ENCODE measurements at regions not wholly inside any gene's neighbourhood (a gene's known extent, or its start where the extent isn't known, plus 50 kb on each side); places are given as distances from the start of the nearest gene placed in this dataset.
"Not testable (repeated sequence)": the region's sequence is repeated elsewhere in the genome, so short reads cannot be mapped to it uniquely, and the experiment has no call there.

DNA sequence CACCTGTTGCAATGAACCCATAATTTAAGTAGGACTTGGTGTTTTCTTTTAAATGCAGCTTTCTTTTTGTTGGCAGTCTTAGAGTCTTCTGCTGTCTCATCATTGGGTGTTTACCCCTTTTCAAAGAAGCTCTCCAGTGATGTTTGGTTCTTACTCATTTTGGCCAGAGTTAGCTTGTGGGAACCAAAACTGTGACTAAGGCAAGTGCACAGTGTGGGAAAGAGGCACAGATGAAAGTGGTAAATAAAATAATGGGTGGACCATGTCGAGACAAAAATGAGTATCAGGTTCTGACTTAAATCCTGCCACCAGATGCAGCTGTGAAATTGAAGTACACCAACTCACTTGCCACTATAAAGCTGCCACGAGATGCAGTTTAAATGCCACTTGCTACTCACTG, 615.4 kb upstream of the MIS18BP1 start:
- no peaks in the 10 kb centered on the region for H3K36me3 Mint-ChIP-seq
- ATAC-seq (replicated peaks) (no peak), DNase-seq (no peak)
- H3K27ac Mint-ChIP-seq, result no peak overlapping the region
- no peaks in the 10 kb centered on the region for H3K4me1 Mint-ChIP-seq
- H3K9me3 Mint-ChIP-seq, result peaks cover 7 to 21% of the 10 kb centered on the region in 2 donors
- H3K27me3 Mint-ChIP-seq, result no peaks in the 10 kb centered on the region
- H3K4me3 Mint-ChIP-seq, result no peak overlapping the region

DNA sequence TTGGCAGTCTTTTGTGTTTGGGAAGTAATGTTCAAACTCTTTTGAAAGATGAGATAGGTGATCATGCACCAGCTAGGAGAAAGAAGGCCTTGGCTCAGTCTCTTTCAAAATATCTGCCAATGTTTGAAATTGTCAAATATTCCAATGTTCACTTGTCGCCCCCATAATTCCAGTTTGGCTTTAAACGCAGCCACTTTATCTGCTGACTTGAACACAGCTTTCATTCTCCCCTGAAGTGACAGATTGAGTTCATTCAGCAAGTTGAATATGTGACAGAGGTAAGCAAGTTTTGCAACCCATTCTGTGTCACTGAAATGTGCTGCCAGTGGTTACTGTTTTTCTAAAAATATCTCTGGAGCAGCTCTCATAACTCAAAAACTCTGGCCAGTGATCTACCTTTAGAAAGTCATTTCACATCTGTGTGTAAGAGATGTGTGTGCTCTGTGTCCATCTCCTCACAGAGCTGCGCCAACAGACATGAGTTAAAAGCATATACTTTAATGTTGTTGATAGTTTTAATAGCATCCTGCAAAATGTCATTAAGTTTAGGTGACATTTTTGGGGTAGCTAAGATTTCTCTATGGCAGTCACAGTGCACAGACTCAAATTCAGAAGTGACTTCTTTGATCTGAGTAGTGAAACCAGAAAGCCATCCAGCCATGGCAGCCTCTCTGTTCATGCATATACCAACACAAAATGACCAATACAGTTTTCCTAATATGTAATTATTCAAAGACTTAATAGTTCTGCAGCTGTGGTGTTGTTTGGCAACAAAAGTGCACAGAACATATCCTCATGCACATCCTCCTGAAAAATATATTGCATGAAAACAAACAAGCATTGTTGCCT, 614.3 kb upstream of the MIS18BP1 start:
- H3K4me3 Mint-ChIP-seq, result no peak overlapping the region
- DNase-seq, result no peak
- no peaks in the 10 kb centered on the region for H3K36me3 Mint-ChIP-seq
- no peak overlapping the region for H3K27ac Mint-ChIP-seq
- H3K9me3 Mint-ChIP-seq, result peaks cover 7 to 21% of the 10 kb centered on the region in 2 donors
- H3K27me3 Mint-ChIP-seq, result no peaks in the 10 kb centered on the region
- H3K4me1 Mint-ChIP-seq, result no peaks in the 10 kb centered on the region
- ATAC-seq (replicated peaks), result no peak

DNA sequence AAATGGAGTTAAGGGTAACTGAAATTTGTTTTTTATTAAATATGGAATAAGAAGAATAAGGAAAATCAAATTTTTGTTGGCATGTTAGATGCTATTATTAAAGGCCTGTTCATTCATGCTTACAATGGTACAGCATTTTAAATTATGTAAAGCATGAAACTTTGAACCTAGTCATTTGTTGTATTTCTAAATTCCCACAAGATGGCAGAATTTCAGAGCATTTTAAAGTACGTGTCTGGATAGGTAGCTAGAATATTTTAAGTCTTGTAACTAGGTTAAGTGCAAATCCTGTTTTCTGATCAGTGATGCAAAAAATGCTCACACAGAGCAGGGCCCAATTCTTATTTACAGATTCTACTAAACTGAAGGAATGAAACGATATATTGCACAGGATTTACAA, 585.6 kb upstream of the MIS18BP1 start:
- no peak overlapping the region for H3K4me3 Mint-ChIP-seq
- peaks cover 0 to 3% of the 10 kb centered on the region in 2 donors for H3K9me3 Mint-ChIP-seq
- H3K36me3 Mint-ChIP-seq, result no peaks in the 10 kb centered on the region
- no peaks in the 10 kb centered on the region for H3K27me3 Mint-ChIP-seq
- H3K4me1 Mint-ChIP-seq, result no peaks in the 10 kb centered on the region
- ATAC-seq (replicated peaks) (no peak), DNase-seq (no peak)
- H3K27ac Mint-ChIP-seq, result no peak overlapping the region

- no peaks in the 10 kb centered on the region for H3K27me3 Mint-ChIP-seq
- ATAC-seq (replicated peaks) (no peak), DNase-seq (no peak)
- H3K4me3 Mint-ChIP-seq, result no peak overlapping the region
- no peaks in the 10 kb centered on the region for H3K4me1 Mint-ChIP-seq
- H3K9me3 Mint-ChIP-seq, result no peaks in the 10 kb centered on the region
- no peak overlapping the region for H3K27ac Mint-ChIP-seq
- H3K36me3 Mint-ChIP-seq, result no peaks in the 10 kb centered on the region
Observed at GRCh38 chr14:45819107-45819506, 566.1 kb upstream of the MIS18BP1 start.

GRCh38 chr14:45811155-45811554, 558.2 kb upstream of the MIS18BP1 start:
- Mint-ChIP-seq H3K27me3 (no peaks in the 10 kb centered on the region), H3K4me1 (no peaks in the 10 kb centered on the region), H3K36me3 (no peaks in the 10 kb centered on the region), H3K27ac (no peak overlapping the region), H3K4me3 (no peak overlapping the region), H3K9me3 (no peaks in the 10 kb centered on the region)
- ATAC-seq (replicated peaks) (no peak), DNase-seq (no peak)

- Mint-ChIP-seq H3K4me3 (no peak overlapping the region), H3K36me3 (no peaks in the 10 kb centered on the region), H3K27ac (no peak overlapping the region), H3K27me3 (no peaks in the 10 kb centered on the region), H3K4me1 (no peaks in the 10 kb centered on the region), H3K9me3 (no peaks in the 10 kb centered on the region)
- no peak for ATAC-seq (replicated peaks)
- no peak for DNase-seq
Observed at GRCh38 chr14:45810152-45810872, 557.3 kb upstream of the MIS18BP1 start.

DNA sequence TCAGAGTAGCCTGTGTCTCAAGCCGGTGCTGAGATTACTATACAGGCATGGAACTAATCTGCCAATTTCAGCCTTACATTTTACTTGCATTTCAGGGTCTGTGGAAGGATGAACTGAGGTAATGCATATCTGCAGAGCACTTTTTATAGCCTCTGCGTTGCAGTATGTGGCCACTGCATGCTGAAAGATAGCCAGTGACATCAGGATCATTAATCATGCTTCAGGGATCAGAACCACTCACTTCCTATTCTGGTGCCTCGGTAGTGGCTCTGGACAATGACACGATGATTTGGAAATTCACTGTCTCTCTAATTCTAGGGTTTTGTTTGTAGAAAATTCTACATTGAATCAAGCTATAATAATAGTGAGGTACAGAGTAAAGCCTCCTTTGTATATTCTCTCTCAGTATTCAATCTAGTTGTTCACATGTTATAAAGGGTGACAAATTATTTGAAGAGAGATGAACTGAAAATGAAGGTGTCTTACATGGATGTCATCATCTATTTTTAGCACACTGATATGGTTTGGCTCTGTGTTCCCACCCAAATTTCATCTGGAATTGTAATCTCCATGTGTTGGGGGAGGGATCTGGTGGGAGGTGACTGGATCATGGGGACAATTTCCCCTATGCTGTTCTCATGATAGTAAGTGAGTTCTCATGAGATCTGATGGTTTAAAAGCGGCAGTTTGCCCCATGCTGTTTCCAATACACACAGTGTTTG, 554.3 kb upstream of the MIS18BP1 start:
- no peaks in the 10 kb centered on the region for H3K27me3 Mint-ChIP-seq
- no peak overlapping the region for H3K27ac Mint-ChIP-seq

GRCh38 chr14:45799511-45799910, 546.5 kb upstream of the MIS18BP1 start:
- H3K4me3 Mint-ChIP-seq, result no peak overlapping the region
- no peak for DNase-seq
- no peak for ATAC-seq (replicated peaks)
- no peaks in the 10 kb centered on the region for H3K4me1 Mint-ChIP-seq
- H3K36me3 Mint-ChIP-seq, result no peaks in the 10 kb centered on the region
- no peak overlapping the region for H3K27ac Mint-ChIP-seq
- no peaks in the 10 kb centered on the region for H3K27me3 Mint-ChIP-seq
- H3K9me3 Mint-ChIP-seq, result peaks cover 0 to 4% of the 10 kb centered on the region in 2 donors

More for the DNA sequence above, 554.3 kb upstream of the MIS18BP1 start:
- ATAC-seq (replicated peaks) (no peak), DNase-seq (no peak)
- no peaks in the 10 kb centered on the region for H3K36me3 Mint-ChIP-seq
- no peak overlapping the region for H3K4me3 Mint-ChIP-seq
- no peaks in the 10 kb centered on the region for H3K4me1 Mint-ChIP-seq
- H3K9me3 Mint-ChIP-seq, result peaks cover 0 to 2% of the 10 kb centered on the region in 2 donors

- ATAC-seq (replicated peaks) (no peak), DNase-seq (no peak)
- Mint-ChIP-seq H3K4me1 (no peaks in the 10 kb centered on the region), H3K36me3 (no peaks in the 10 kb centered on the region), H3K27me3 (no peaks in the 10 kb centered on the region), H3K27ac (no peak overlapping the region), H3K4me3 (no peak overlapping the region), H3K9me3 (peaks cover 0 to 4% of the 10 kb centered on the region in 2 donors)
Observed at GRCh38 chr14:45798659-45799058, 545.7 kb upstream of the MIS18BP1 start.

- not testable (repeated sequence) for H3K36me3 Mint-ChIP-seq; H3K4me3 Mint-ChIP-seq; H3K9me3 Mint-ChIP-seq; H3K4me1 Mint-ChIP-seq; DNase-seq; H3K27me3 Mint-ChIP-seq; H3K27ac Mint-ChIP-seq; ATAC-seq (replicated peaks)
Observed at GRCh38 chr14:45796006-45796405, 543.0 kb upstream of the MIS18BP1 start.

DNA sequence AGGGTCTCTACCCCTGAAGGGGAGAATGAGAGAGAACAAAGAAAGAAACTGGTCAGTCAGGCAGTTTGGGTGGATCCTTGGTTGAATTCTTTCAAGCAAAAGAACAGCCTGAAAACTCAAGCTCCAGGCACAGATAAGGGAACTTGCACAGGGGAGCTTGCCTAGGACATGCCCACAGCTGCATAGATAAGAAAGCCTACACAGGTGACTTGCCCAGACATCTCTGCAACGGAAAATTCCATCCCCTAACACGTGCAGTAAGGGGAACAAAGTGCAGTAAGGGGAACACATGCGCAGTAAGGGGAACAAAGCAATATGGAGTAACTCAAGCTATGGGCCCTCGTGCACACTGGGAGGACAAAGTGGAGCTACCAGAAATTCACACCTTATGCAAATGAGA, 540.1 kb upstream of the MIS18BP1 start:
- H3K4me1 Mint-ChIP-seq, result no peaks in the 10 kb centered on the region
- no peak overlapping the region for H3K27ac Mint-ChIP-seq
- H3K9me3 Mint-ChIP-seq, result peaks cover 0 to 6% of the 10 kb centered on the region in 2 donors
- ATAC-seq (replicated peaks) (no peak), DNase-seq (no peak)
- no peak overlapping the region for H3K4me3 Mint-ChIP-seq
- H3K27me3 Mint-ChIP-seq, result no peaks in the 10 kb centered on the region
- no peaks in the 10 kb centered on the region for H3K36me3 Mint-ChIP-seq

GRCh38 chr14:45790293-45790692, 537.3 kb upstream of the MIS18BP1 start:
- no peaks in the 10 kb centered on the region for H3K36me3 Mint-ChIP-seq

GRCh38 chr14:45787167-45787566, 534.2 kb upstream of the MIS18BP1 start:
- H3K36me3 Mint-ChIP-seq, result no peaks in the 10 kb centered on the region
- no peak for DNase-seq
- H3K9me3 Mint-ChIP-seq, result peaks cover 14 to 15% of the 10 kb centered on the region in 2 donors
- H3K27me3 Mint-ChIP-seq, result no peaks in the 10 kb centered on the region
- ATAC-seq (replicated peaks), result no peak
- no peaks in the 10 kb centered on the region for H3K4me1 Mint-ChIP-seq
- H3K4me3 Mint-ChIP-seq, result no peak overlapping the region
- H3K27ac Mint-ChIP-seq, result no peak overlapping the region

More at GRCh38 chr14:45790293-45790692, 537.3 kb upstream of the MIS18BP1 start:
- DNase-seq (no peak), ATAC-seq (replicated peaks) (no peak)
- H3K9me3 Mint-ChIP-seq, result peaks cover under 1 to 11% of the 10 kb centered on the region in 2 donors
- H3K27ac Mint-ChIP-seq, result no peak overlapping the region
- no peaks in the 10 kb centered on the region for H3K27me3 Mint-ChIP-seq
- H3K4me1 Mint-ChIP-seq, result no peaks in the 10 kb centered on the region
- no peak overlapping the region for H3K4me3 Mint-ChIP-seq

- no peak overlapping the region for H3K27ac Mint-ChIP-seq
- peaks cover 15 to 17% of the 10 kb centered on the region in 2 donors for H3K9me3 Mint-ChIP-seq
Observed at GRCh38 chr14:45786266-45786665, 533.3 kb upstream of the MIS18BP1 start.

More at GRCh38 chr14:45786266-45786665, 533.3 kb upstream of the MIS18BP1 start:
- no peak for ATAC-seq (replicated peaks)
- DNase-seq, result no peak
- Mint-ChIP-seq H3K27me3 (no peaks in the 10 kb centered on the region), H3K36me3 (no peaks in the 10 kb centered on the region), H3K4me1 (no peaks in the 10 kb centered on the region), H3K4me3 (no peak overlapping the region)
